HG03378 (cell line): ENCODE measurements at regions not wholly inside any gene's neighbourhood (a gene's known extent, or its start where the extent isn't known, plus 50 kb on each side); places are given as distances from the start of the nearest gene placed in this dataset.
"Not testable (repeated sequence)": the region's sequence is repeated elsewhere in the genome, so short reads cannot be mapped to it uniquely, and the experiment has no call there.

Source experiments
- ATAC-seq: cut with Tn5 transposase; IDR thresholded peaks from one replicate; pipeline ENCODE4 v1.9.1; 2021; ENCODE audit warnings: mild to moderate bottlenecking, moderate library complexity; ENCODE audit not compliant: unreplicated experiment

- ATAC-seq = peak; percentile 43
Observed at GRCh38 chr12:124126950-124127655, 154.1 kb downstream of the ZNF664 start.

- ATAC-seq = no peak
Observed at GRCh38 chr12:124129132-124129531, 156.1 kb downstream of the ZNF664 start.

GRCh38 chr12:124130691-124131591 is 157.9 kb downstream of the ZNF664 start:
- peak; percentile 58 for ATAC-seq

- ATAC-seq = no peak
Observed at GRCh38 chr12:124131659-124132058, 158.6 kb downstream of the ZNF664 start.

GRCh38 chr12:124132530-124132929 is 159.5 kb downstream of the ZNF664 start:
- no peak for ATAC-seq

- ATAC-seq = no peak
Observed at GRCh38 chr12:124136796-124137195, 158.1 kb upstream of the RFLNA start.

- no peak for ATAC-seq
Observed at GRCh38 chr12:124140944-124141486, 153.9 kb upstream of the RFLNA start.

GRCh38 chr12:124141611-124142010 is 153.3 kb upstream of the RFLNA start:
- not testable (repeated sequence) for ATAC-seq

- ATAC-seq = no peak
Observed at GRCh38 chr12:124142395-124143035, 152.4 kb upstream of the RFLNA start.

GRCh38 chr12:124143726-124144125 is 151.2 kb upstream of the RFLNA start:
- no peak for ATAC-seq

- no peak for ATAC-seq
Observed at GRCh38 chr12:124144531-124145194, 150.2 kb upstream of the RFLNA start.

GRCh38 chr12:124147027-124147426 is 147.9 kb upstream of the RFLNA start:
- ATAC-seq = no peak

GRCh38 chr12:124147575-124147974 is 147.3 kb upstream of the RFLNA start:
- no peak for ATAC-seq

- ATAC-seq = no peak
Observed at GRCh38 chr12:124148481-124149273, 146.2 kb upstream of the RFLNA start.

- no peak for ATAC-seq
Observed at GRCh38 chr12:124149287-124149686, 145.6 kb upstream of the RFLNA start.

- ATAC-seq = no peak
Observed at GRCh38 chr12:124150168-124150567, 144.7 kb upstream of the RFLNA start.

- no peak for ATAC-seq
Observed at GRCh38 chr12:124151583-124151982, 143.3 kb upstream of the RFLNA start.

GRCh38 chr12:124152731-124153130 is 142.2 kb upstream of the RFLNA start:
- no peak for ATAC-seq

- no peak for ATAC-seq
Observed at GRCh38 chr12:124153392-124153791, 141.5 kb upstream of the RFLNA start.

- no peak for ATAC-seq
Observed at GRCh38 chr12:124157406-124157805, 137.5 kb upstream of the RFLNA start.
